Sigmoid colon (tissue), 6 donors: ENCODE measurements at regions not wholly inside any gene's neighbourhood (a gene's known extent, or its start where the extent isn't known, plus 50 kb on each side); places are given as distances from the start of the nearest gene placed in this dataset.

Source experiments
- DNase-seq: peaks from one replicate; pipeline ENCODE4 v3.0.0-alpha.2; 2019
- H3K27ac ChIP-seq, 4 donors: fragments of 200-600 bp; sonication (generic); one replicate each; pipeline ENCODE4 v1.5.1; 2016 to 2019; ENCODE audit warnings: mild to moderate bottlenecking in 1 of 4
- H3K27me3 ChIP-seq, 3 donors: fragments of 200-600 bp; sonication (generic); one replicate each; pipeline ENCODE4 v1.5.1; 2019; ENCODE audit warnings: mild to moderate bottlenecking in 1 of 3
- H3K36me3 ChIP-seq, 4 donors: fragments of 200-600 bp; sonication (generic); one replicate each; pipeline ENCODE4 v1.5.1; 2016 to 2019
- H3K4me1 ChIP-seq, 4 donors: fragments of 200-600 bp; sonication (generic); one replicate each; pipeline ENCODE4 v1.5.1; 2017 to 2019
- H3K4me3 ChIP-seq, 4 donors: fragments of 200-600 bp; sonication (generic); one replicate each; pipeline ENCODE4 v1.5.1; 2017 to 2019; ENCODE audit warnings: mild to moderate bottlenecking in 2 of 4, moderate library complexity in 1 of 4
- H3K9me3 ChIP-seq, 4 donors: fragments of 200-600 bp in 3 of 4; sonication (generic) in 3 of 4; one replicate each; pipeline versions ENCODE4 v1.5.1 to v1.6.1; 2013 to 2019
- EP300 ChIP-seq, 4 donors: sonication (generic); formaldehyde crosslinking; IDR thresholded peaks; one replicate each; pipeline ENCODE4 v1.6.1; 2017; ENCODE audit warnings: antibody characterized with exemption in 4 of 4
- POLR2A ChIP-seq, 2 donors: fragments of 450-650 bp; IDR thresholded peaks; one replicate each; pipeline ENCODE4 v1.6.1; 2016; ENCODE audit warnings: antibody characterized with exemption in 2 of 2, mild to moderate bottlenecking in 2 of 2, moderate library complexity in 2 of 2
- POLR2AphosphoS5 ChIP-seq, 4 donors: sonication (generic); formaldehyde crosslinking; IDR thresholded peaks; one replicate each; pipeline ENCODE4 v1.6.1; 2017; ENCODE audit warnings: antibody characterized with exemption in 4 of 4
- WGBS, 2 donors: extraction: QIAGEN DNeasy Blood & Tissue Kit; methylation state at CpG; one replicate each; pipeline ENCODE4 v1.1.7; 2013; 5-methylcytosine and 5-hydroxymethylcytosine counted together
- intact Hi-C: fragments of 100-400 bp; cut with DNase I; formaldehyde crosslinking; loops from one replicate; pipeline ENCODE4 v1.15.1; 2023
- TF ChIP-seq, protein P1 (sequence below), 4 experiments: fragments of 450-650 bp in 3 of 4; fragments of 200-600 bp in 1 of 4; IDR thresholded peaks; one replicate each; pipeline ENCODE4 v1.5.1; 2016 to 2019; ENCODE audit warnings: antibody characterized with exemption in 4 of 4, mild to moderate bottlenecking in 3 of 4, moderate library complexity in 2 of 4
- donor health status: healthy with polysubstance abuse.
- donor health status: healthy.

- Histone ChIP-seq H3K9me3 (peaks cover 0 to 2% (median under 1%) of the 10 kb centered on the region in 4 donors), H3K27ac (no peak overlapping the region), H3K27me3 (peaks cover 0 to 4% (median 0%) of the 10 kb centered on the region in 3 donors), H3K36me3 (no peaks in the 10 kb centered on the region), H3K4me1 (no peaks in the 10 kb centered on the region), H3K4me3 (no peak overlapping the region)
- intact Hi-C loops, result no loop called here
- TF ChIP-seq EP300 (IDR thresholded peaks at IDR 0.05) (no peak), POLR2AphosphoS5 (IDR thresholded peaks at IDR 0.05) (no peak), POLR2A (IDR thresholded peaks at IDR 0.05) (no peak)
- TF ChIP-seq, protein P1, sequence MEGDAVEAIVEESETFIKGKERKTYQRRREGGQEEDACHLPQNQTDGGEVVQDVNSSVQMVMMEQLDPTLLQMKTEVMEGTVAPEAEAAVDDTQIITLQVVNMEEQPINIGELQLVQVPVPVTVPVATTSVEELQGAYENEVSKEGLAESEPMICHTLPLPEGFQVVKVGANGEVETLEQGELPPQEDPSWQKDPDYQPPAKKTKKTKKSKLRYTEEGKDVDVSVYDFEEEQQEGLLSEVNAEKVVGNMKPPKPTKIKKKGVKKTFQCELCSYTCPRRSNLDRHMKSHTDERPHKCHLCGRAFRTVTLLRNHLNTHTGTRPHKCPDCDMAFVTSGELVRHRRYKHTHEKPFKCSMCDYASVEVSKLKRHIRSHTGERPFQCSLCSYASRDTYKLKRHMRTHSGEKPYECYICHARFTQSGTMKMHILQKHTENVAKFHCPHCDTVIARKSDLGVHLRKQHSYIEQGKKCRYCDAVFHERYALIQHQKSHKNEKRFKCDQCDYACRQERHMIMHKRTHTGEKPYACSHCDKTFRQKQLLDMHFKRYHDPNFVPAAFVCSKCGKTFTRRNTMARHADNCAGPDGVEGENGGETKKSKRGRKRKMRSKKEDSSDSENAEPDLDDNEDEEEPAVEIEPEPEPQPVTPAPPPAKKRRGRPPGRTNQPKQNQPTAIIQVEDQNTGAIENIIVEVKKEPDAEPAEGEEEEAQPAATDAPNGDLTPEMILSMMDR (IDR thresholded peaks at IDR 0.05), result no peak
- no peak for DNase-seq
- whole genome bisulfite sequencing, 2 donors, result 85 to 88% methylated on average over 3 of the region's 3 CpGs
Measured at GRCh38 chr10:117817116-117817515, 229.6 kb downstream of the RAB11FIP2 start.

DNA sequence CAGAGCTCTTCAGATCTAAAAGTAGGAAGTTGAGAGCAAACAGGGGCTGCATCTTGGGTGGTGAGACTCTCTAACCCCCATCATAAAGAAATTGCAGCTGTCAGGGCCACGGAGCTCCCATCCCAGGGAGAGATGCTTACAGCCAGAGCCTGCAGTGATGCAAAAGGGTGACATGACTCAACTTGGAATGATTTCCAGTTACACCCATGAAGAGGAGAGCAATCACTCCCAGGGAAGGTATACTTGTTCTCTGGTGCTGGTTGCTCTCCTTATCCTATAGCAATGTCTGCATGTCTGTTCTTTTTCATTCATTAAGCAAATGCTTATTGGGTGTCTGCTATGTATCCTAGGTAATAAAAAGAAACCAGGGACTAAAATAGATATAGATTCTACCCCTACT, 228.0 kb downstream of the RAB11FIP2 start:
- TF ChIP-seq POLR2AphosphoS5 (IDR thresholded peaks at IDR 0.05) (no peak), EP300 (IDR thresholded peaks at IDR 0.05) (no peak)
- TF ChIP-seq, protein P1 (IDR thresholded peaks at IDR 0.05), result no peak
- intact Hi-C loops, result no loop called here
- Histone ChIP-seq H3K9me3 (no peaks in the 10 kb centered on the region), H3K36me3 (no peaks in the 10 kb centered on the region), H3K27me3 (peaks cover 0 to 4% (median 0%) of the 10 kb centered on the region in 3 donors), H3K27ac (no peak overlapping the region), H3K4me3 (no peak overlapping the region), H3K4me1 (no peaks in the 10 kb centered on the region)
- 57 to 63% methylated on average over 1 of the region's 1 CpG for WGBS, 2 donors
- DNase-seq, result no peak

DNA sequence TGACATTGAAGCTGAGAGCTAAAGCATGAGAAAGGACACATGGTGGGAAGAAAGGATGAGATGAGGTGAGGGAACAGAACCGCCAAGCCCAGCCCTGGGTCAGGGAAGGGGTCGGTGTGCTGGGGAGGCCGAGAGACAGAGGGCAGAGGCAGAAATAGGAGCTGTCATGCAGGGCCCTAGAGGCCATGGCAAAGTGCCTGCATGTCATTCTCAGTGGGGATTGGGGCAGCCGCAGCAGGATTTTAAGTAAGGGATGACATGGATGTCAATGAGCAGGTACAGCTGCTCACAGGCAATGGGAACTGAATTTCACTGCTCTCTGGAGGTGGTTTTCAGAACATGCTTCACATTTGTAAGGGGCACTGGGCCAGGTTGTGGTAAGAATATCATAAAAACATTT, 227.4 kb downstream of the RAB11FIP2 start:
- no peak for DNase-seq
- intact Hi-C loops, result no loop called here
- 67 to 79% methylated on average over 4 of the region's 4 CpGs for WGBS, 2 donors

DNA sequence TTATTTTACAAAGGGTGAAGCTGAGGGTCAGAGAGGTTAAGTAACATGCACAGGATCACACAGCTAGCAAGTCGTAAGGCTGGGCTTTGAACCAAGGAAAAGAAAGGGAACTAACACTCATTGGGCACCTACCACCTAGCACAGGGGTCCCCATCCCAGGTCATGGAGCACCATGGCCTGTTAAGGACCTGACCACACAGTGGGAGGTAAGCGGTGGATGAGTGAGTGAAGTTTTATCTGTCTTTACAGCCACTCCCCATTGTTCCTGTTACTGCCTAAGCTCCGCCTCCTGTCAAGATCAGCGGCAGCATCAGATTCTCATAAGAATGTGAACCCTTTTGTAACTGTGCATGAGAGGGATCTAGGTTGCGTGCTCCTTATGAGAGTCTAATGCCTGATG, 222.8 kb downstream of the RAB11FIP2 start:
- Histone ChIP-seq H3K36me3 (no peaks in the 10 kb centered on the region), H3K4me3 (no peak overlapping the region), H3K27ac (no peak overlapping the region), H3K4me1 (no peaks in the 10 kb centered on the region), H3K27me3 (no peaks in the 10 kb centered on the region), H3K9me3 (no peaks in the 10 kb centered on the region)
- DNase-seq, result no peak
- intact Hi-C loops, result no loop called here
- 73 to 84% methylated on average over 5 of the region's 5 CpGs for WGBS, 2 donors
- TF ChIP-seq POLR2AphosphoS5 (IDR thresholded peaks at IDR 0.05), result no peak
- TF ChIP-seq EP300 (IDR thresholded peaks at IDR 0.05), result no peak
- TF ChIP-seq, protein P1 (IDR thresholded peaks at IDR 0.05), result no peak
- TF ChIP-seq POLR2A (IDR thresholded peaks at IDR 0.05), result no peak

More for the DNA sequence above, 227.4 kb downstream of the RAB11FIP2 start:
- H3K9me3 ChIP-seq, result no peaks in the 10 kb centered on the region
- TF ChIP-seq POLR2A (IDR thresholded peaks at IDR 0.05) (no peak), EP300 (IDR thresholded peaks at IDR 0.05) (no peak), POLR2AphosphoS5 (IDR thresholded peaks at IDR 0.05) (no peak)
- TF ChIP-seq, protein P1 (IDR thresholded peaks at IDR 0.05), result no peak
- H3K4me1 ChIP-seq, result no peaks in the 10 kb centered on the region
- H3K27me3 ChIP-seq, result peaks cover 0 to 4% (median 0%) of the 10 kb centered on the region in 3 donors
- H3K27ac ChIP-seq, result no peak overlapping the region
- no peak overlapping the region for H3K4me3 ChIP-seq
- H3K36me3 ChIP-seq, result no peaks in the 10 kb centered on the region

GRCh38 chr10:117830205-117830604, 216.5 kb downstream of the RAB11FIP2 start:
- intact Hi-C loops, result no loop called here
- no peak overlapping the region for H3K27ac ChIP-seq
- no peak for DNase-seq
- TF ChIP-seq POLR2A (IDR thresholded peaks at IDR 0.05) (no peak), POLR2AphosphoS5 (IDR thresholded peaks at IDR 0.05) (no peak), EP300 (IDR thresholded peaks at IDR 0.05) (no peak)
- TF ChIP-seq, protein P1 (IDR thresholded peaks at IDR 0.05), result no peak
- 76 to 86% methylated on average over 14 of the region's 14 CpGs for WGBS, 2 donors
- no peaks in the 10 kb centered on the region for H3K4me1 ChIP-seq
- no peak overlapping the region for H3K4me3 ChIP-seq
- H3K9me3 ChIP-seq, result no peaks in the 10 kb centered on the region
- no peaks in the 10 kb centered on the region for H3K27me3 ChIP-seq
- no peaks in the 10 kb centered on the region for H3K36me3 ChIP-seq
